ENCODE measurements at regions not wholly inside any gene's neighbourhood (a gene's known extent, or its start where the extent isn't known, plus 50 kb on each side); places are given as distances from the start of the nearest gene placed in this dataset.

DNA sequence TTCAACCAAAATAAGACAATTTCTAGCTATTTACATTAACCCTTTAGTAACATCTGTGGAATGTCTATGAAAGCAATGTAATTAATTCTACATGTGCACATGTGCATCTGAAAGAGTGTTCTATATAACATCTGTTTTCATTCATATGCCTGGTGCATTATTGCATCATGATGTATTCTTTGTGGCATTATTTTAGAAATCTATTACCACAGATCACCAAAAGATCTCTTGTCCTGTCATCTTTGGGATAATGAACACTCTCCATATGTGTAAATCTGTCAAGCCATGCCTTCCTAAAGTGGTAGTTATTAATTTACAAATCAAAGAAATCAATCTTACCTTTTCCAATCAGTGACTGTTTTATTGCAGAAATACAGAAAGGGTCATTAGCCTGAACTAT lies 86.9 kb downstream of the TRIB2 start:
- TF ChIP-seq, protein P1, sequence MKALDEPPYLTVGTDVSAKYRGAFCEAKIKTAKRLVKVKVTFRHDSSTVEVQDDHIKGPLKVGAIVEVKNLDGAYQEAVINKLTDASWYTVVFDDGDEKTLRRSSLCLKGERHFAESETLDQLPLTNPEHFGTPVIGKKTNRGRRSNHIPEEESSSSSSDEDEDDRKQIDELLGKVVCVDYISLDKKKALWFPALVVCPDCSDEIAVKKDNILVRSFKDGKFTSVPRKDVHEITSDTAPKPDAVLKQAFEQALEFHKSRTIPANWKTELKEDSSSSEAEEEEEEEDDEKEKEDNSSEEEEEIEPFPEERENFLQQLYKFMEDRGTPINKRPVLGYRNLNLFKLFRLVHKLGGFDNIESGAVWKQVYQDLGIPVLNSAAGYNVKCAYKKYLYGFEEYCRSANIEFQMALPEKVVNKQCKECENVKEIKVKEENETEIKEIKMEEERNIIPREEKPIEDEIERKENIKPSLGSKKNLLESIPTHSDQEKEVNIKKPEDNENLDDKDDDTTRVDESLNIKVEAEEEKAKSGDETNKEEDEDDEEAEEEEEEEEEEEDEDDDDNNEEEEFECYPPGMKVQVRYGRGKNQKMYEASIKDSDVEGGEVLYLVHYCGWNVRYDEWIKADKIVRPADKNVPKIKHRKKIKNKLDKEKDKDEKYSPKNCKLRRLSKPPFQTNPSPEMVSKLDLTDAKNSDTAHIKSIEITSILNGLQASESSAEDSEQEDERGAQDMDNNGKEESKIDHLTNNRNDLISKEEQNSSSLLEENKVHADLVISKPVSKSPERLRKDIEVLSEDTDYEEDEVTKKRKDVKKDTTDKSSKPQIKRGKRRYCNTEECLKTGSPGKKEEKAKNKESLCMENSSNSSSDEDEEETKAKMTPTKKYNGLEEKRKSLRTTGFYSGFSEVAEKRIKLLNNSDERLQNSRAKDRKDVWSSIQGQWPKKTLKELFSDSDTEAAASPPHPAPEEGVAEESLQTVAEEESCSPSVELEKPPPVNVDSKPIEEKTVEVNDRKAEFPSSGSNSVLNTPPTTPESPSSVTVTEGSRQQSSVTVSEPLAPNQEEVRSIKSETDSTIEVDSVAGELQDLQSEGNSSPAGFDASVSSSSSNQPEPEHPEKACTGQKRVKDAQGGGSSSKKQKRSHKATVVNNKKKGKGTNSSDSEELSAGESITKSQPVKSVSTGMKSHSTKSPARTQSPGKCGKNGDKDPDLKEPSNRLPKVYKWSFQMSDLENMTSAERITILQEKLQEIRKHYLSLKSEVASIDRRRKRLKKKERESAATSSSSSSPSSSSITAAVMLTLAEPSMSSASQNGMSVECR (CRISPR knock-in tag; IDR thresholded peaks at IDR 0.05), result no peak
- no peak for TF ChIP-seq RBM17 (IDR thresholded peaks at IDR 0.05; ENCODE audit: borderline replicate concordance, low read depth, low read length)
- TF ChIP-seq, protein P2, sequence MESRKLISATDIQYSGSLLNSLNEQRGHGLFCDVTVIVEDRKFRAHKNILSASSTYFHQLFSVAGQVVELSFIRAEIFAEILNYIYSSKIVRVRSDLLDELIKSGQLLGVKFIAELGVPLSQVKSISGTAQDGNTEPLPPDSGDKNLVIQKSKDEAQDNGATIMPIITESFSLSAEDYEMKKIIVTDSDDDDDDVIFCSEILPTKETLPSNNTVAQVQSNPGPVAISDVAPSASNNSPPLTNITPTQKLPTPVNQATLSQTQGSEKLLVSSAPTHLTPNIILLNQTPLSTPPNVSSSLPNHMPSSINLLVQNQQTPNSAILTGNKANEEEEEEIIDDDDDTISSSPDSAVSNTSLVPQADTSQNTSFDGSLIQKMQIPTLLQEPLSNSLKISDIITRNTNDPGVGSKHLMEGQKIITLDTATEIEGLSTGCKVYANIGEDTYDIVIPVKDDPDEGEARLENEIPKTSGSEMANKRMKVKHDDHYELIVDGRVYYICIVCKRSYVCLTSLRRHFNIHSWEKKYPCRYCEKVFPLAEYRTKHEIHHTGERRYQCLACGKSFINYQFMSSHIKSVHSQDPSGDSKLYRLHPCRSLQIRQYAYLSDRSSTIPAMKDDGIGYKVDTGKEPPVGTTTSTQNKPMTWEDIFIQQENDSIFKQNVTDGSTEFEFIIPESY (CRISPR knock-in tag; IDR thresholded peaks at IDR 0.05), result no peak
